ENCODE measurements at regions not wholly inside any gene's neighbourhood (a gene's known extent, or its start where the extent isn't known, plus 50 kb on each side); places are given as distances from the start of the nearest gene placed in this dataset.

- Histone ChIP-seq H3K4me3 (ENCODE audit: low read length in 2 of 2) (no peak overlapping the region), H3K27ac (ENCODE audit: low read length) (no peak overlapping the region), H3K4me1 (ENCODE audit: control insufficient read depth, insufficient read depth, low read length) (no peaks in the 10 kb centered on the region), H3K9me3 (ENCODE audit: control insufficient read depth in 2 of 2, low read length in 2 of 2) (no peaks in the 10 kb centered on the region), H3K36me3 (ENCODE audit: control insufficient read depth in 2 of 2, insufficient read depth in 2 of 2, low read length in 2 of 2) (no peaks in the 10 kb centered on the region), H3K27me3 (ENCODE audit: control insufficient read depth in 1 of 2, insufficient read depth in 2 of 2, low read length in 2 of 2) (no peaks in the 10 kb centered on the region), H3K9ac (ENCODE audit: low read length in 2 of 2) (no peak overlapping the region)
Measured at GRCh38 chr13:105897575-105897974, 637.9 kb downstream of the EFNB2 start.

- Histone ChIP-seq H3K36me3 (ENCODE audit: control insufficient read depth in 2 of 2, insufficient read depth in 2 of 2, low read length in 2 of 2) (no peaks in the 10 kb centered on the region), H3K4me3 (ENCODE audit: low read length in 2 of 2) (no peak overlapping the region), H3K4me1 (ENCODE audit: control insufficient read depth, insufficient read depth, low read length) (no peaks in the 10 kb centered on the region), H3K27ac (ENCODE audit: low read length) (no peak overlapping the region), H3K9ac (ENCODE audit: low read length in 2 of 2) (no peak overlapping the region), H3K9me3 (ENCODE audit: control insufficient read depth in 2 of 2, low read length in 2 of 2) (no peaks in the 10 kb centered on the region), H3K27me3 (ENCODE audit: control insufficient read depth in 1 of 2, insufficient read depth in 2 of 2, low read length in 2 of 2) (no peaks in the 10 kb centered on the region)
Measured at GRCh38 chr13:105894697-105895096, 640.8 kb downstream of the EFNB2 start.

- no peaks in the 10 kb centered on the region for H3K9me3 ChIP-seq (ENCODE audit: control insufficient read depth in 2 of 2, low read length in 2 of 2)
- H3K27ac ChIP-seq (ENCODE audit: low read length) = no peak overlapping the region
- no peaks in the 10 kb centered on the region for H3K27me3 ChIP-seq (ENCODE audit: control insufficient read depth in 1 of 2, insufficient read depth in 2 of 2, low read length in 2 of 2)
- no peak overlapping the region for H3K4me3 ChIP-seq (ENCODE audit: low read length in 2 of 2)
- H3K36me3 ChIP-seq (ENCODE audit: control insufficient read depth in 2 of 2, insufficient read depth in 2 of 2, low read length in 2 of 2) = no peaks in the 10 kb centered on the region
- no peaks in the 10 kb centered on the region for H3K4me1 ChIP-seq (ENCODE audit: control insufficient read depth, insufficient read depth, low read length)
- no peak overlapping the region for H3K9ac ChIP-seq (ENCODE audit: low read length in 2 of 2)
Measured at GRCh38 chr13:105890509-105890908, 645.0 kb downstream of the EFNB2 start.

GRCh38 chr13:105878119-105878700, 657.3 kb downstream of the EFNB2 start:
- Histone ChIP-seq H3K27ac (ENCODE audit: low read length) (no peak overlapping the region), H3K4me1 (ENCODE audit: control insufficient read depth, insufficient read depth, low read length) (no peaks in the 10 kb centered on the region), H3K36me3 (ENCODE audit: control insufficient read depth in 2 of 2, insufficient read depth in 2 of 2, low read length in 2 of 2) (no peaks in the 10 kb centered on the region), H3K4me3 (ENCODE audit: low read length in 2 of 2) (no peak overlapping the region), H3K27me3 (ENCODE audit: control insufficient read depth in 1 of 2, insufficient read depth in 2 of 2, low read length in 2 of 2) (no peaks in the 10 kb centered on the region), H3K9ac (ENCODE audit: low read length in 2 of 2) (no peak overlapping the region), H3K9me3 (ENCODE audit: control insufficient read depth in 2 of 2, low read length in 2 of 2) (no peaks in the 10 kb centered on the region)

- no peak overlapping the region for H3K4me3 ChIP-seq (ENCODE audit: low read length in 2 of 2)
- no peaks in the 10 kb centered on the region for H3K27me3 ChIP-seq (ENCODE audit: control insufficient read depth in 1 of 2, insufficient read depth in 2 of 2, low read length in 2 of 2)
- no peaks in the 10 kb centered on the region for H3K9me3 ChIP-seq (ENCODE audit: control insufficient read depth in 2 of 2, low read length in 2 of 2)
- no peaks in the 10 kb centered on the region for H3K4me1 ChIP-seq (ENCODE audit: control insufficient read depth, insufficient read depth, low read length)
- no peak overlapping the region for H3K27ac ChIP-seq (ENCODE audit: low read length)
- no peaks in the 10 kb centered on the region for H3K36me3 ChIP-seq (ENCODE audit: control insufficient read depth in 2 of 2, insufficient read depth in 2 of 2, low read length in 2 of 2)
- H3K9ac ChIP-seq (ENCODE audit: low read length in 2 of 2) = no peak overlapping the region
Measured at GRCh38 chr13:105874814-105875213, 660.6 kb downstream of the EFNB2 start.

- Histone ChIP-seq H3K9me3 (ENCODE audit: control insufficient read depth in 2 of 2, low read length in 2 of 2) (no peaks in the 10 kb centered on the region), H3K4me3 (ENCODE audit: low read length in 2 of 2) (no peak overlapping the region), H3K27ac (ENCODE audit: low read length) (no peak overlapping the region), H3K27me3 (ENCODE audit: control insufficient read depth in 1 of 2, insufficient read depth in 2 of 2, low read length in 2 of 2) (no peaks in the 10 kb centered on the region), H3K36me3 (ENCODE audit: control insufficient read depth in 2 of 2, insufficient read depth in 2 of 2, low read length in 2 of 2) (no peaks in the 10 kb centered on the region), H3K9ac (ENCODE audit: low read length in 2 of 2) (no peak overlapping the region), H3K4me1 (ENCODE audit: control insufficient read depth, insufficient read depth, low read length) (no peaks in the 10 kb centered on the region)
Measured at GRCh38 chr13:105871768-105872167, 663.7 kb downstream of the EFNB2 start.

GRCh38 chr13:105871326-105871725, 664.1 kb downstream of the EFNB2 start:
- no peak overlapping the region for H3K27ac ChIP-seq (ENCODE audit: low read length)
- no peaks in the 10 kb centered on the region for H3K27me3 ChIP-seq (ENCODE audit: control insufficient read depth in 1 of 2, insufficient read depth in 2 of 2, low read length in 2 of 2)
- no peaks in the 10 kb centered on the region for H3K36me3 ChIP-seq (ENCODE audit: control insufficient read depth in 2 of 2, insufficient read depth in 2 of 2, low read length in 2 of 2)
- H3K4me3 ChIP-seq (ENCODE audit: low read length in 2 of 2) = no peak overlapping the region
- H3K4me1 ChIP-seq (ENCODE audit: control insufficient read depth, insufficient read depth, low read length) = no peaks in the 10 kb centered on the region
- no peaks in the 10 kb centered on the region for H3K9me3 ChIP-seq (ENCODE audit: control insufficient read depth in 2 of 2, low read length in 2 of 2)
- no peak overlapping the region for H3K9ac ChIP-seq (ENCODE audit: low read length in 2 of 2)

GRCh38 chr13:105863300-105863920, 672.1 kb downstream of the EFNB2 start:
- Histone ChIP-seq H3K4me3 (ENCODE audit: low read length in 2 of 2) (no peak overlapping the region), H3K27ac (ENCODE audit: low read length) (no peak overlapping the region), H3K9me3 (ENCODE audit: control insufficient read depth in 2 of 2, low read length in 2 of 2) (no peaks in the 10 kb centered on the region), H3K36me3 (ENCODE audit: control insufficient read depth in 2 of 2, insufficient read depth in 2 of 2, low read length in 2 of 2) (no peaks in the 10 kb centered on the region), H3K9ac (ENCODE audit: low read length in 2 of 2) (no peak overlapping the region), H3K27me3 (ENCODE audit: control insufficient read depth in 1 of 2, insufficient read depth in 2 of 2, low read length in 2 of 2) (no peaks in the 10 kb centered on the region), H3K4me1 (ENCODE audit: control insufficient read depth, insufficient read depth, low read length) (no peaks in the 10 kb centered on the region)

GRCh38 chr13:105848494-105848893, 687.0 kb downstream of the EFNB2 start:
- Histone ChIP-seq H3K27ac (ENCODE audit: low read length) (no peak overlapping the region), H3K9ac (ENCODE audit: low read length in 2 of 2) (no peak overlapping the region), H3K9me3 (ENCODE audit: control insufficient read depth in 2 of 2, low read length in 2 of 2) (no peaks in the 10 kb centered on the region), H3K27me3 (ENCODE audit: control insufficient read depth in 1 of 2, insufficient read depth in 2 of 2, low read length in 2 of 2) (no peaks in the 10 kb centered on the region), H3K4me1 (ENCODE audit: control insufficient read depth, insufficient read depth, low read length) (peaks cover 2% of the 10 kb centered on the region), H3K36me3 (ENCODE audit: control insufficient read depth in 2 of 2, insufficient read depth in 2 of 2, low read length in 2 of 2) (no peaks in the 10 kb centered on the region), H3K4me3 (ENCODE audit: low read length in 2 of 2) (no peak overlapping the region)

GRCh38 chr13:105847527-105848291, 687.8 kb downstream of the EFNB2 start:
- Histone ChIP-seq H3K9ac (ENCODE audit: low read length in 2 of 2) (no peak overlapping the region), H3K4me3 (ENCODE audit: low read length in 2 of 2) (no peak overlapping the region), H3K27me3 (ENCODE audit: control insufficient read depth in 1 of 2, insufficient read depth in 2 of 2, low read length in 2 of 2) (no peaks in the 10 kb centered on the region), H3K36me3 (ENCODE audit: control insufficient read depth in 2 of 2, insufficient read depth in 2 of 2, low read length in 2 of 2) (no peaks in the 10 kb centered on the region), H3K27ac (ENCODE audit: low read length) (no peak overlapping the region), H3K9me3 (ENCODE audit: control insufficient read depth in 2 of 2, low read length in 2 of 2) (no peaks in the 10 kb centered on the region), H3K4me1 (ENCODE audit: control insufficient read depth, insufficient read depth, low read length) (peaks cover 2% of the 10 kb centered on the region)

- H3K9me3 ChIP-seq (ENCODE audit: control insufficient read depth in 2 of 2, low read length in 2 of 2) = no peaks in the 10 kb centered on the region
- no peak overlapping the region for H3K4me3 ChIP-seq (ENCODE audit: low read length in 2 of 2)
- no peak overlapping the region for H3K9ac ChIP-seq (ENCODE audit: low read length in 2 of 2)
- no peaks in the 10 kb centered on the region for H3K27me3 ChIP-seq (ENCODE audit: control insufficient read depth in 1 of 2, insufficient read depth in 2 of 2, low read length in 2 of 2)
- H3K4me1 ChIP-seq (ENCODE audit: control insufficient read depth, insufficient read depth, low read length) = peaks cover 2% of the 10 kb centered on the region
- H3K36me3 ChIP-seq (ENCODE audit: control insufficient read depth in 2 of 2, insufficient read depth in 2 of 2, low read length in 2 of 2) = no peaks in the 10 kb centered on the region
- H3K27ac ChIP-seq (ENCODE audit: low read length) = no peak overlapping the region
Measured at GRCh38 chr13:105846923-105847322, 688.5 kb downstream of the EFNB2 start.
